Smooth muscle cell (in vitro differentiated cells): ENCODE measurements at regions not wholly inside any gene's neighbourhood (a gene's known extent, or its start where the extent isn't known, plus 50 kb on each side); places are given as distances from the start of the nearest gene placed in this dataset.

Experiments used
- DNase-seq: peaks from one replicate; lab custom pipeline; 2025; ENCODE audit not compliant: unreplicated experiment; lab: John Stamatoyannopoulos, UW
- H2AFZ ChIP-seq: fragments of 200-600 bp; sonication (generic); 2 replicates; pipeline ENCODE4 v1.6.0; 2016; ENCODE audit warnings: antibody characterized with exemption, low read depth, mild to moderate bottlenecking
- H3F3A ChIP-seq: fragments of 200-600 bp; sonication (generic); 2 replicates; pipeline ENCODE4 v1.6.0; 2017; ENCODE audit warnings: antibody characterized with exemption, low read depth
- H3K27ac ChIP-seq: fragments of 200-600 bp; sonication (generic); 2 replicates; pipeline ENCODE4 v1.5.1; 2016; ENCODE audit warnings: low read depth, mild to moderate bottlenecking
- H3K27me3 ChIP-seq: fragments of 200-600 bp; sonication (generic); 2 replicates; pipeline ENCODE4 v1.6.1; 2016; ENCODE audit warnings: low read depth, mild to moderate bottlenecking
- H3K36me3 ChIP-seq: fragments of 200-600 bp; sonication (generic); 2 replicates; pipeline ENCODE4 v1.5.1; 2016; ENCODE audit warnings: low read depth
- H3K4me1 ChIP-seq: fragments of 200-600 bp; sonication (generic); 2 replicates; pipeline ENCODE4 v1.5.1; 2016; ENCODE audit warnings: low read depth
- H3K4me2 ChIP-seq: fragments of 200-600 bp; sonication (generic); 2 replicates; pipeline ENCODE4 v1.6.0; 2016; ENCODE audit warnings: mild to moderate bottlenecking
- H3K4me3 ChIP-seq: fragments of 200-600 bp; sonication (generic); 2 replicates; pipeline ENCODE4 v1.5.1; 2016; ENCODE audit warnings: mild to moderate bottlenecking
- H3K79me2 ChIP-seq: fragments of 200-600 bp; sonication (generic); 2 replicates; pipeline ENCODE4 v1.6.0; 2016; ENCODE audit warnings: low read depth, mild to moderate bottlenecking
- H3K9ac ChIP-seq: fragments of 200-600 bp; sonication (generic); 2 replicates; pipeline ENCODE4 v1.6.0; 2016; ENCODE audit warnings: low read depth
- H3K9me3 ChIP-seq: fragments of 200-600 bp; sonication (generic); replicated peaks from 2 replicates; pipeline ENCODE4 v1.5.1; 2016; ENCODE audit warnings: low read depth
- H4K20me1 ChIP-seq: fragments of 200-600 bp; sonication (generic); 2 replicates; pipeline ENCODE4 v1.6.0; 2016; ENCODE audit warnings: low read depth
- WGBS: methylation state at CpG from one replicate; pipeline ENCODE4 v1.1.7; 2016; ENCODE audit warnings: low lambda C conversion rate; 5-methylcytosine and 5-hydroxymethylcytosine counted together
- TF ChIP-seq, protein P1 (sequence below): fragments of 200-600 bp; sonication (generic); IDR thresholded peaks from 2 replicates; pipeline ENCODE4 v1.5.1; 2017; ENCODE audit warnings: borderline replicate concordance, mild to moderate bottlenecking, antibody characterized with exemption; ENCODE audit not compliant: insufficient read depth, poor library complexity, severe bottlenecking

- no peaks in the 10 kb centered on the region for H4K20me1 ChIP-seq
- H2AFZ ChIP-seq: no peak overlapping the region
- TF ChIP-seq, protein P1, sequence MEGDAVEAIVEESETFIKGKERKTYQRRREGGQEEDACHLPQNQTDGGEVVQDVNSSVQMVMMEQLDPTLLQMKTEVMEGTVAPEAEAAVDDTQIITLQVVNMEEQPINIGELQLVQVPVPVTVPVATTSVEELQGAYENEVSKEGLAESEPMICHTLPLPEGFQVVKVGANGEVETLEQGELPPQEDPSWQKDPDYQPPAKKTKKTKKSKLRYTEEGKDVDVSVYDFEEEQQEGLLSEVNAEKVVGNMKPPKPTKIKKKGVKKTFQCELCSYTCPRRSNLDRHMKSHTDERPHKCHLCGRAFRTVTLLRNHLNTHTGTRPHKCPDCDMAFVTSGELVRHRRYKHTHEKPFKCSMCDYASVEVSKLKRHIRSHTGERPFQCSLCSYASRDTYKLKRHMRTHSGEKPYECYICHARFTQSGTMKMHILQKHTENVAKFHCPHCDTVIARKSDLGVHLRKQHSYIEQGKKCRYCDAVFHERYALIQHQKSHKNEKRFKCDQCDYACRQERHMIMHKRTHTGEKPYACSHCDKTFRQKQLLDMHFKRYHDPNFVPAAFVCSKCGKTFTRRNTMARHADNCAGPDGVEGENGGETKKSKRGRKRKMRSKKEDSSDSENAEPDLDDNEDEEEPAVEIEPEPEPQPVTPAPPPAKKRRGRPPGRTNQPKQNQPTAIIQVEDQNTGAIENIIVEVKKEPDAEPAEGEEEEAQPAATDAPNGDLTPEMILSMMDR: no peak
- peaks cover 27% of the 10 kb centered on the region for H3K4me1 ChIP-seq
- H3K79me2 ChIP-seq: no peaks in the 10 kb centered on the region
- WGBS: 98% methylated on average over 6 of the region's 6 CpGs
- H3K27me3 ChIP-seq: no peaks in the 10 kb centered on the region
- H3K4me3 ChIP-seq: no peak overlapping the region
- no peak overlapping the region for H3K9ac ChIP-seq
- no peaks in the 10 kb centered on the region for H3K36me3 ChIP-seq
- no peaks in the 10 kb centered on the region for H3K9me3 ChIP-seq
- H3K27ac ChIP-seq: no peak overlapping the region
- H3F3A ChIP-seq: peaks cover 19% of the 10 kb centered on the region
- no peak overlapping the region for H3K4me2 ChIP-seq
- DNase-seq: no peak
Measured at GRCh38 chr10:33117816-33118215, 159.8 kb upstream of the ITGB1 start.

DNA sequence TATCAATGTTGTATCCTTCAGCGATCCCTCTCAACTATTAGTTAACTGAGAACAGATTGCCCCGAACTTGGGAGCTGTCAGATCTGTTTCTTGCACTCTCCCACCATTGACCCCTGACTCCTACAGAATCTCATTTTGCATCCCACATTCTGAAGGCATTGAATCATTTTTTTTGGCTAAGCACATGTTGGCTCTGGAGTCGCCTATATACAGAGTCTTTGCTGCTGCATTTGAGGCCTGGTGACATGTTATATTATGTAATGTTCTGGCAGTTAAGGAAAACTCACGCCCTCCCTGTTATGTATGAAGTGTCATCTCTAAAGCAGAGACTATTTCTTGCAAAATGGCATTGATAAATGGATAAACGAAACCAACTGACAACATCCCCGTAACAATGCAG lies 159.2 kb upstream of the ITGB1 start:
- H3K36me3 ChIP-seq: no peaks in the 10 kb centered on the region

DNA sequence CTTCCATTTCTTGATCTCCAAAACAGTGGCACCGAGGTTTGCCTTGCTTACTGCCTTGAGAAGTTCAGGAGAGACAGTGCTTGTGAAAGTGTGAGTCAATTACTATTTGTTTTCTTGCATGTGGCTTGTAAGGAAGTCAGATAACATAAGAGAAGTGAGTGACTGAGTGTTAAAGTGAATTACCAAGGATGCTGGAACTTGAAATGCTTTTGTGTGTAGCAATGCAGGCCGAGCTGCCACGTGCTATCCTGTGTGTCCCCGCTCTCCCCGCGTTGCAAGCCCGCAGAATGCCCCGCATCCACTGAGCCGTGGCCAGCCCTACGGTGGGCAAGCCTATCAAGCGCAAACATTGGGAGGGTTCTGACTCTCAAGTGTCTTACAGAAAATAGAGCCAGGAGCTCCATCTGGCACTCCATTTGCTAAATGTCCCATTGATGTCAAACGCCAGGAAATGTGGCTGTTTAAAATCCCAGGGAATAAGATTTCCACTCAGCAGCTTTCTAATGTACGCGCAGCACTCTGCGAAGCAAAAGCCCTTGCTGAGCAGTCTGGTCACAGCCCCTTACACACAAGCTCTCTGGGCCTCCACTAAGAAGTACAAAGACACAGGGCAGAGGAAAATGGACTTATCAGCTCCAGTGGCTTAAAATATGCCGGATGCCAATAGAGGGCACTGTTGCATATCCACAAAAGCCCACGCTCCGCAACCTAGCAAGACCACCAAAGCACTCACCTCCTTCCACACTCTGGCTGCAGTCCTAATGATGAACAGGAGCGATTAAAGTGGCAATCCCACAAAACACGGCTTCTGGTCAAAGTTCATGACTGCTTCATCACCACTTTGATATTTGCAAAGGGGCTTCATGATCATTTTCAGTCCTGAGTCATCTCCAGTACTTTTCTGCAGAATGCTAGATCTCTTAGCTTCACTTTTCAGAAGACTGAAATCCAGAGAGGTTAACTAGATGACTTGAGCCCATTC lies 158.0 kb upstream of the ITGB1 start:
- H3K79me2 ChIP-seq: no peaks in the 10 kb centered on the region
- H3K9me3 ChIP-seq: no peaks in the 10 kb centered on the region
- DNase-seq: no peak
- TF ChIP-seq, protein P1: peak; percentile 48
- H3K9ac ChIP-seq: no peak overlapping the region
- H3K36me3 ChIP-seq: no peaks in the 10 kb centered on the region
- peaks cover 14% of the 10 kb centered on the region for H3F3A ChIP-seq
- H3K27me3 ChIP-seq: no peaks in the 10 kb centered on the region
- peak overlapping the region; percentile 75 for H3K27ac ChIP-seq
- no peak overlapping the region for H3K4me3 ChIP-seq
- no peaks in the 10 kb centered on the region for H4K20me1 ChIP-seq
- no peak overlapping the region for H3K4me2 ChIP-seq
- peaks cover 26% of the 10 kb centered on the region for H3K4me1 ChIP-seq
- H2AFZ ChIP-seq: no peak overlapping the region
- WGBS: 61% methylated on average over 20 of the region's 20 CpGs

More for the DNA sequence above, 159.2 kb upstream of the ITGB1 start:
- no peak for DNase-seq
- H3K4me3 ChIP-seq: no peak overlapping the region
- H3K27me3 ChIP-seq: no peaks in the 10 kb centered on the region
- WGBS: 90% methylated on average over 6 of the region's 6 CpGs
- H3K9ac ChIP-seq: no peak overlapping the region
- no peaks in the 10 kb centered on the region for H3K9me3 ChIP-seq
- H4K20me1 ChIP-seq: no peaks in the 10 kb centered on the region
- no peaks in the 10 kb centered on the region for H3K79me2 ChIP-seq
- H3K4me2 ChIP-seq: no peak overlapping the region
- H2AFZ ChIP-seq: no peak overlapping the region
- TF ChIP-seq, protein P1: no peak
- no peak overlapping the region for H3K27ac ChIP-seq
- peaks cover 16% of the 10 kb centered on the region for H3F3A ChIP-seq
- H3K4me1 ChIP-seq: peaks cover 29% of the 10 kb centered on the region

DNA sequence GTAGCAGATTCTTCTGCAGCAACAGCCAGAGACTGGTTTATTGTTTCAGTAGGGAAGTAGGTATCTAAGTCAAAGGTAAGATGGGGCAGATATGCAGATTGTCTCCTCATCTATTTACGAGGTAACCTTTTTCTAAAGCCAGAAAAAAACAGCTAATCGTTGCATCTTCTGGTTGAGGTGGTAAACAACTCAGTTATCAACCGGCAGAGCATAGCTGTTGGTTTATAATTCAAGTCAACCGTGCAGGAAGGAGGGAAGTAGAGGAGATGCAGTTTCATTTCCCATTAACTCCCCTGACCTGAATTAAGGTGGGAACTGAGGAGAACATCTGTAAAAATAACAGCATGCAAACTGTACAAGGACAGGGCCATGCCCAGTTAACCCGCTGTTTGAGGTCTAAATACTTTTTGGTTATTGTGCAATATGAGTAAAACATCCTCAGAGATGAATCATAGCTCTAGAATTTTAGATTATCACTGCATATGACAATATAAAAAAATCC lies 156.5 kb upstream of the ITGB1 start:
- Histone ChIP-seq H3K36me3 (no peaks in the 10 kb centered on the region), H3K79me2 (no peaks in the 10 kb centered on the region), H3K9ac (peak overlapping the region; percentile 37), H3K9me3 (no peaks in the 10 kb centered on the region), H3K4me1 (peaks cover 26% of the 10 kb centered on the region), H3K27me3 (no peaks in the 10 kb centered on the region), H3F3A (peaks cover 14% of the 10 kb centered on the region), H3K4me2 (peak overlapping the region; percentile 70), H2AFZ (no peak overlapping the region), H3K4me3 (no peak overlapping the region), H4K20me1 (no peaks in the 10 kb centered on the region), H3K27ac (peak overlapping the region; percentile 78)
- 40% methylated on average over 5 of the region's 5 CpGs for WGBS
- TF ChIP-seq, protein P1: no peak
- no peak for DNase-seq
